Prostate gland (tissue), 2 donors: ENCODE measurements at regions not wholly inside any gene's neighbourhood (a gene's known extent, or its start where the extent isn't known, plus 50 kb on each side); places are given as distances from the start of the nearest gene placed in this dataset.

Experiments used
- DNase-seq: peaks from one replicate; pipeline ENCODE4 v3.0.0-alpha.2; 2019; ENCODE audit warnings: low spot score
- H3K27ac ChIP-seq, 2 donors: fragments of 200-600 bp; sonication (generic); 2 replicates each; pipeline ENCODE4 v1.5.1; 2017 to 2019
- H3K27me3 ChIP-seq: fragments of 200-600 bp; sonication (generic); replicated peaks from 2 replicates; pipeline ENCODE4 v1.5.1; 2019; ENCODE audit not compliant: insufficient read depth
- H3K36me3 ChIP-seq, 2 donors: fragments of 200-600 bp; sonication (generic); 1 replicate in 1 of 2; 2 replicates in 1 of 2; pipeline versions ENCODE4 v1.5.1 to v1.8.1; 2017 to 2019
- H3K4me1 ChIP-seq: fragments of 200-600 bp; sonication (generic); replicated peaks from 2 replicates; pipeline ENCODE4 v1.5.1; 2019
- H3K4me3 ChIP-seq, 2 donors: fragments of 200-600 bp; sonication (generic); 2 replicates each; pipeline ENCODE4 v1.5.1; 2017 to 2019
- H3K9me3 ChIP-seq: fragments of 200-600 bp; sonication (generic); 2 replicates; pipeline ENCODE4 v1.5.1; 2017
- POLR2A ChIP-seq: fragments of 450-650 bp; IDR thresholded peaks from one replicate; pipeline ENCODE4 v1.6.1; 2016; ENCODE audit warnings: antibody characterized with exemption, mild to moderate bottlenecking
- POLR2AphosphoS5 ChIP-seq: sonication (generic); formaldehyde crosslinking; IDR thresholded peaks from one replicate; pipeline ENCODE4 v1.6.1; 2017; ENCODE audit warnings: antibody characterized with exemption
- WGBS: methylation state at CpG from one replicate; pipeline ENCODE4 v1.1.5; 2018; 5-methylcytosine and 5-hydroxymethylcytosine counted together
- intact Hi-C: fragments of 100-400 bp; cut with DNase I; formaldehyde crosslinking; loops from one replicate; pipeline ENCODE4 v1.14.2; 2022
- small RNA-seq, 2 donors: library from RNA; depleted of rRNA; stranded (forward); fragments of <200 nt; gene quantifications; one replicate each; pipeline ENCODE3, GENCODE V24; 2016
- TF ChIP-seq, protein P1 (sequence below), 4 experiments: fragments of 200-600 bp in 2 of 4; fragments of 450-650 bp in 2 of 4; sonication (generic) in 2 of 4; IDR thresholded peaks; 1 replicate in 3 of 4; 2 replicates in 1 of 4; pipeline ENCODE4 v1.5.1; 2016 to 2019; ENCODE audit warnings: antibody characterized with exemption in 4 of 4, mild to moderate bottlenecking in 2 of 4, moderate library complexity in 2 of 4

DNA sequence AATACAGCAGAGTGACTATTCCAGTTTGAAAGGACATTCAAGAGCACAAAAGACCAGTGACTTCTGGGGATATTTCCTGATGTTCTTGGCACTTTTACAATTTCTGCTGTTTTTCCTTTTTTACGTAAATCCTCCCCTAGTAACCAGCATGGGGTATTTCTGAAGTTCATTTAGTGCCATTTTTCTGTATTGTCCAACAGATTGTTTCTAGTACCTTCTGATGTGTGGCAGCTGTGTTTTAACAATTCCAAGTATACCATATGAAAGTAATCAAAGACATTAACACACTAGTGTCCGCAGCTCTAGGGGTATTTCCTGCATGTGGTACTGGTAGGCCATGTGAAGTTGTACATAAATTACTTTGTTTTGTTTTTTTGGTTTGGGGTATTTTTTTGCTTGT lies 53.0 kb upstream of the SMARCA2 start:
- no peaks in the 10 kb centered on the region for H3K4me1 ChIP-seq
- DNase-seq = no peak
- TF ChIP-seq, protein P1, sequence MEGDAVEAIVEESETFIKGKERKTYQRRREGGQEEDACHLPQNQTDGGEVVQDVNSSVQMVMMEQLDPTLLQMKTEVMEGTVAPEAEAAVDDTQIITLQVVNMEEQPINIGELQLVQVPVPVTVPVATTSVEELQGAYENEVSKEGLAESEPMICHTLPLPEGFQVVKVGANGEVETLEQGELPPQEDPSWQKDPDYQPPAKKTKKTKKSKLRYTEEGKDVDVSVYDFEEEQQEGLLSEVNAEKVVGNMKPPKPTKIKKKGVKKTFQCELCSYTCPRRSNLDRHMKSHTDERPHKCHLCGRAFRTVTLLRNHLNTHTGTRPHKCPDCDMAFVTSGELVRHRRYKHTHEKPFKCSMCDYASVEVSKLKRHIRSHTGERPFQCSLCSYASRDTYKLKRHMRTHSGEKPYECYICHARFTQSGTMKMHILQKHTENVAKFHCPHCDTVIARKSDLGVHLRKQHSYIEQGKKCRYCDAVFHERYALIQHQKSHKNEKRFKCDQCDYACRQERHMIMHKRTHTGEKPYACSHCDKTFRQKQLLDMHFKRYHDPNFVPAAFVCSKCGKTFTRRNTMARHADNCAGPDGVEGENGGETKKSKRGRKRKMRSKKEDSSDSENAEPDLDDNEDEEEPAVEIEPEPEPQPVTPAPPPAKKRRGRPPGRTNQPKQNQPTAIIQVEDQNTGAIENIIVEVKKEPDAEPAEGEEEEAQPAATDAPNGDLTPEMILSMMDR (IDR thresholded peaks at IDR 0.05) = no peak
- no peak for TF ChIP-seq POLR2A
- H3K4me3 ChIP-seq = no peak overlapping the region
- H3K36me3 ChIP-seq = no peaks in the 10 kb centered on the region
- 59% methylated on average over 2 of the region's 2 CpGs for WGBS
- no peak overlapping the region for H3K27ac ChIP-seq
- H3K9me3 ChIP-seq = no peaks in the 10 kb centered on the region
- intact Hi-C loops = no loop called here
- no peaks in the 10 kb centered on the region for H3K27me3 ChIP-seq

DNA sequence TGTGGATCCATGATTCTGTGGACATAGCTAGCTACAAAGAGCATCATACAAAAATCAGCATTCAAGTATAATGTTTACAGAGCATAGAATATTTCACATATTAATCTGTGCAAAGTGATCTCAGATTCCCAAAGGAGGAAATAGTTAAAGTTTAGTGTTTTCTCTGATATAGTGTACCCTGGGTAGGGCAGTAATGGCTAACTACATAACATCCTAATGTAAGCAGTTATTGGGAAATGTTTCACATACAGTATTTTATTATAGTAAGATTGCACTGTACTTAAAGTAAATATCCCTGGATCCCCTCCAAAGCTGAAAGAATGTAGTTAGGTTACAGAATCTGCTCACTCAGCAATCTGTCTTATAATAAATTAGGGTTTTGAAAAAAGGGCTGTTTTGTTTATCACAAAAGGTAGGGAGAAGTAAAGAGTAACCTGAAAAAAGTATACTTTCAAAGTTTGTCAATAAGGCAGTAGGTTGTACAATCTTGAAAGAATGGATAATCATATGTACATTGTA lies 52.5 kb upstream of the SMARCA2 start:
- Histone ChIP-seq H3K27ac (no peak overlapping the region), H3K4me1 (no peaks in the 10 kb centered on the region), H3K4me3 (no peak overlapping the region), H3K27me3 (no peaks in the 10 kb centered on the region), H3K9me3 (no peaks in the 10 kb centered on the region), H3K36me3 (no peaks in the 10 kb centered on the region)
- TF ChIP-seq POLR2AphosphoS5 = no peak
- TF ChIP-seq POLR2A = no peak
- TF ChIP-seq, protein P1 (IDR thresholded peaks at IDR 0.05) = no peak
- intact Hi-C loops = no loop called here
- no peak for DNase-seq

DNA sequence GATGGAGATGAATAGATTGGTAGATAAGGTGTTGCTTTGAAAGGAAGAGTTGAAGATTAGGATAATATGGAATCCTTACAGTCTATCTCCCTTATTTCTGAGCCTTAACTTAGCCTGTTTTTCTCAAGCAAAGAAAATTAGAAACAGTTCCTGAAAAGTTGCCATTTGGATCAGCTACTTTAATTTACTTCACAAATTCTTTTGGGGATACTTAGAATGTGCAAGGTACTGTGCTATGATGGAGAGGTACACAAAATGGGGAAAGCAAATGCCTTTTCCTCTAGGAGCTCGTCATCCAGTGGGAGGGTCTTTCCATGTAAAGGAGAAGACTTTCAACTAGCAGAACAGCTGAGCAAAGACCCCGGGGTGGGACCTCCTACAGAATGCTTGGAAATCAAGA lies 51.1 kb upstream of the SMARCA2 start:
- no peaks in the 10 kb centered on the region for H3K27me3 ChIP-seq
- 73% methylated on average over 2 of the region's 2 CpGs for WGBS
- DNase-seq = no peak
- no peaks in the 10 kb centered on the region for H3K4me1 ChIP-seq
- TF ChIP-seq POLR2AphosphoS5 (no peak), POLR2A (no peak)
- H3K9me3 ChIP-seq = no peaks in the 10 kb centered on the region
- H3K4me3 ChIP-seq = no peak overlapping the region
- H3K27ac ChIP-seq = no peak overlapping the region
- intact Hi-C loops = no loop called here
- no peaks in the 10 kb centered on the region for H3K36me3 ChIP-seq

Small RNA genes in the stretch of these regions (small RNA-seq; reads per million reads assigned to genes)
- gene RNA5SP279 = 0 reads per million in 2 donors
